ENCODE measurements at regions not wholly inside any gene's neighbourhood (a gene's known extent, or its start where the extent isn't known, plus 50 kb on each side); places are given as distances from the start of the nearest gene placed in this dataset.

DNA sequence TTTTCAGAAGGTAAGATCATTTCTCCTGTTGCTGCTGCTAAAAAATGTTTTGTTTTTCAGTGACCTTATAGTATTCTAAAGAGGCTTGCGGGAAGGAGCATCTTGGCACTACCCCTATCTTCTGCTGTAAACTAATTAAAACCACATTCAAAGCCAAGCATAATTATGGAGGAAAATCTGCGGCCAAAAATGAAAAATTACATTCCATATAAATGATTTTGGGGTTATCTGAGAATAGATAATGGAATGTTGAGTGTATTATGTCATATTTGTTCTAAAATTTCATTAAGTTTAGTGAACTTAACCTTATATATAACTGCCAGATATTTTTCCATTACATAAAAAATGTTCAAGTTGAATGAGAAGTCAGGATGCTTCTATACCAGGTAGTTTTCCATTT lies 170.4 kb upstream of the TMC3 start:
- no peaks in the 10 kb centered on the region for H3K79me2 ChIP-seq (ENCODE audit: insufficient read depth)
- H3K27me3 ChIP-seq (ENCODE audit: insufficient read depth), result no peaks in the 10 kb centered on the region
- peak overlapping the region in 1 of 2 experiments; percentile 34; a peak in 1 of 4 replicates for H3K27ac ChIP-seq (ENCODE audit: low read depth in 2 of 2, low read length in 1 of 2)
- TF ChIP-seq RAD21 (IDR thresholded peaks at IDR 0.05; ENCODE audit: low read length) (no peak), RCOR1 (IDR thresholded peaks at IDR 0.05; ENCODE audit: low read length) (no peak), FOXJ3 (CRISPR knock-in tag; IDR thresholded peaks at IDR 0.05) (no peak), GATA2 (CRISPR knock-in tag; IDR thresholded peaks at IDR 0.05) (no peak), NFIC (IDR thresholded peaks at IDR 0.05; ENCODE audit: borderline replicate concordance) (peak; percentile 63; the same call in 1 of the 2 replicates), TAF1 (IDR thresholded peaks at IDR 0.05; ENCODE audit: borderline replicate concordance, low read depth, low read length) (no peak), EP300 (IDR thresholded peaks at IDR 0.05; ENCODE audit: borderline replicate concordance in 1 of 2, low read depth in 1 of 2, low read length in 1 of 2) (no peak; a peak in 1 of 4 replicates), ZBTB33 (IDR thresholded peaks at IDR 0.05; ENCODE audit: borderline replicate concordance, low read depth) (no peak), JUND (IDR thresholded peaks at IDR 0.05) (peak; percentile 26; the same call in 1 of the 2 replicates), TCF12 (IDR thresholded peaks at IDR 0.05) (peak; percentile 74), USF2 (IDR thresholded peaks at IDR 0.05; ENCODE audit: borderline replicate concordance, low read depth, low read length) (no peak), YY1 (IDR thresholded peaks at IDR 0.05; ENCODE audit: low read depth) (no peak), MEF2A (IDR thresholded peaks at IDR 0.05; ENCODE audit: borderline replicate concordance, low read depth) (no peak), TEAD4 (IDR thresholded peaks at IDR 0.05; ENCODE audit: borderline replicate concordance, insufficient read depth) (no peak)
- TF ChIP-seq, protein P1, sequence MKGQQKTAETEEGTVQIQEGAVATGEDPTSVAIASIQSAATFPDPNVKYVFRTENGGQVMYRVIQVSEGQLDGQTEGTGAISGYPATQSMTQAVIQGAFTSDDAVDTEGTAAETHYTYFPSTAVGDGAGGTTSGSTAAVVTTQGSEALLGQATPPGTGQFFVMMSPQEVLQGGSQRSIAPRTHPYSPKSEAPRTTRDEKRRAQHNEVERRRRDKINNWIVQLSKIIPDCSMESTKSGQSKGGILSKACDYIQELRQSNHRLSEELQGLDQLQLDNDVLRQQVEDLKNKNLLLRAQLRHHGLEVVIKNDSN (IDR thresholded peaks at IDR 0.05; ENCODE audit: borderline replicate concordance, low read depth), result no peak
- TF ChIP-seq, protein P2, sequence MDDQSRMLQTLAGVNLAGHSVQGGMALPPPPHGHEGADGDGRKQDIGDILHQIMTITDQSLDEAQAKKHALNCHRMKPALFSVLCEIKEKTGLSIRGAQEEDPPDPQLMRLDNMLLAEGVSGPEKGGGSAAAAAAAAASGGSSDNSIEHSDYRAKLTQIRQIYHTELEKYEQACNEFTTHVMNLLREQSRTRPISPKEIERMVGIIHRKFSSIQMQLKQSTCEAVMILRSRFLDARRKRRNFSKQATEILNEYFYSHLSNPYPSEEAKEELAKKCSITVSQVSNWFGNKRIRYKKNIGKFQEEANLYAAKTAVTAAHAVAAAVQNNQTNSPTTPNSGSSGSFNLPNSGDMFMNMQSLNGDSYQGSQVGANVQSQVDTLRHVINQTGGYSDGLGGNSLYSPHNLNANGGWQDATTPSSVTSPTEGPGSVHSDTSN (IDR thresholded peaks at IDR 0.05), result 0 out of 2 replicates have a peak, but pooled peaks have one; percentile 15
- peaks cover 4% of the 10 kb centered on the region for H3F3A ChIP-seq (replicated peaks; ENCODE audit: insufficient read depth)
- H3K9ac ChIP-seq, result no peak overlapping the region
- no peaks in the 10 kb centered on the region for H3K9me2 ChIP-seq
- no peak for DNase-seq
- H3K4me1 ChIP-seq (ENCODE audit: control insufficient read depth in 1 of 2, insufficient read depth in 2 of 2, low read depth in 1 of 2, low read length in 1 of 2), result no peaks in the 10 kb centered on the region
- no peak overlapping the region for H2AFZ ChIP-seq (ENCODE audit: low read depth)
- H3K4me2 ChIP-seq, result no peak overlapping the region
- WGBS (ENCODE audit: low lambda C conversion rate), result 12% methylated on average over 2 of the region's 2 CpGs
- POLR2A ChIA-PET, result no interaction called here
- CTCF ChIA-PET, result no interaction called here
- H4K20me1 ChIP-seq (ENCODE audit: insufficient read depth), result no peaks in the 10 kb centered on the region
- H3K9me3 ChIP-seq, result 0 out of 2 replicates have a peak, but pooled peaks cover 5% of the 10 kb centered on the region
- no peaks in the 10 kb centered on the region for H3K36me3 ChIP-seq (replicated peaks in 1 of 2; ENCODE audit: control insufficient read depth in 1 of 2, insufficient read depth in 2 of 2, low read length in 1 of 2)
- no peak overlapping the region for H3K4me3 ChIP-seq (ENCODE audit: low read depth in 2 of 2, low read length in 1 of 2)
